H1 (cell line): ENCODE measurements at regions not wholly inside any gene's neighbourhood (a gene's known extent, or its start where the extent isn't known, plus 50 kb on each side); places are given as distances from the start of the nearest gene placed in this dataset.

Source experiments
- CTCF ChIA-PET: fragments of 300-600 bp; sonication (Branson Sonifier 250); formaldehyde crosslinking; loops from one replicate; lab custom pipeline; 2021; ENCODE audit not compliant: partially characterized antibody; lab: Charles Lee
- POLR2A ChIA-PET: fragments of 300-600 bp; sonication (Branson Sonifier 250); formaldehyde crosslinking; loops from one replicate; lab custom pipeline; 2021; ENCODE audit warnings: inconsistent platforms; ENCODE audit not compliant: partially characterized antibody; lab: Charles Lee
- DNase-seq, 2 experiments: peaks; one replicate each; pipeline versions ENCODE4 v3.0.0 to v3.0.0-alpha.2; 2010 to 2022; ENCODE audit warnings: low spot score in 2 of 2, low read depth in 1 of 2, mixed read lengths in 1 of 2
- FAIRE-seq: peaks from 2 replicates; lab custom pipeline; 2011; peaks lifted over from hg19 to GRCh38; lab: Jason Lieb, UNC
- H2AFZ ChIP-seq: 2 replicates; pipeline ENCODE4 v1.8.1; 2012; ENCODE audit warnings: low read length, inconsistent platforms
- H2AK5ac ChIP-seq: 2 replicates; pipeline ENCODE4 v1.6.1; 2013; ENCODE audit warnings: low read depth, low read length
- H2BK120ac ChIP-seq: replicated peaks from 2 replicates; pipeline ENCODE3; 2013; ENCODE audit warnings: low read depth, low read length, inconsistent platforms
- H2BK12ac ChIP-seq: 2 replicates; pipeline ENCODE4 v1.6.1; 2013; ENCODE audit warnings: low read depth, low read length
- H2BK15ac ChIP-seq: 2 replicates; pipeline ENCODE4 v1.6.1; 2013; ENCODE audit warnings: low read length
- H2BK20ac ChIP-seq: 2 replicates; pipeline ENCODE4 v1.6.1; 2013; ENCODE audit warnings: low read length
- H2BK5ac ChIP-seq: 2 replicates; pipeline ENCODE4 v1.6.1; 2013; ENCODE audit warnings: low read depth, low read length
- H3K14ac ChIP-seq: 2 replicates; pipeline ENCODE4 v1.6.1; 2013; ENCODE audit warnings: inconsistent platforms; ENCODE audit not compliant: insufficient read length
- H3K18ac ChIP-seq: 2 replicates; pipeline ENCODE4 v1.6.1; 2013; ENCODE audit warnings: low read length; ENCODE audit errors: extremely low read depth
- H3K23ac ChIP-seq: 2 replicates; pipeline ENCODE4 v1.6.1; 2013; ENCODE audit warnings: inconsistent platforms; ENCODE audit not compliant: insufficient read length
- H3K23me2 ChIP-seq: 2 replicates; pipeline ENCODE4 v1.6.1; 2013; ENCODE audit warnings: low read depth, low read length
- H3K27ac ChIP-seq: 2 replicates; pipeline ENCODE4 v1.6.1; 2011; ENCODE audit warnings: low read depth, low read length, inconsistent platforms
- H3K27me3 ChIP-seq, 4 experiments: replicated peaks in 1 of 4; 1 replicate in 1 of 4; 2 replicates in 3 of 4; pipeline versions ENCODE4 v1.6.1 to v1.8.1; 2011 to 2013; ENCODE audit warnings: low read length in 3 of 4, mild to moderate bottlenecking in 3 of 4, inconsistent platforms in 2 of 4, mixed read lengths in 2 of 4, moderate library complexity in 1 of 4; ENCODE audit not compliant: control insufficient read depth in 3 of 4, insufficient read depth in 3 of 4; ENCODE audit errors: extremely low read depth in 1 of 4
- H3K36me3 ChIP-seq, 4 experiments: 2 replicates each; pipeline versions ENCODE4 v1.6.1 to v1.8.1; 2011 to 2013; ENCODE audit warnings: mild to moderate bottlenecking in 4 of 4, low read length in 3 of 4, moderate library complexity in 2 of 4, control low read depth in 1 of 4, inconsistent platforms in 1 of 4; ENCODE audit not compliant: insufficient read depth in 4 of 4, control insufficient read depth in 2 of 4
- H3K4ac ChIP-seq: replicated peaks from 2 replicates; pipeline ENCODE3; 2013; ENCODE audit warnings: low read length, low read depth, mixed read lengths, inconsistent platforms; ENCODE audit not compliant: insufficient read length
- H3K4me1 ChIP-seq, 4 experiments: replicated peaks in 1 of 4; 1 replicate in 1 of 4; 2 replicates in 3 of 4; pipeline versions ENCODE4 v1.6.1 to v1.8.1; 2011 to 2013; ENCODE audit warnings: low read length in 3 of 4, inconsistent platforms in 2 of 4, mixed read lengths in 1 of 4; ENCODE audit not compliant: insufficient read depth in 4 of 4, control insufficient read depth in 3 of 4
- H3K4me2 ChIP-seq, 2 experiments: 2 replicates each; pipeline versions ENCODE4 v1.6.1 to v1.8.1; 2011 to 2013; ENCODE audit warnings: low read depth in 2 of 2, low read length in 2 of 2, control low read depth in 1 of 2, inconsistent platforms in 1 of 2, mild to moderate bottlenecking in 1 of 2; ENCODE audit not compliant: insufficient read depth in 1 of 2
- H3K4me3 ChIP-seq, 4 experiments: fragments of 200-600, 300-600 bp in 1 of 4; sonication (generic), shearing (Covaris generic), sonication (Bioruptor Twin) in 1 of 4; 2 replicates each; pipeline versions ENCODE4 v1.5.1 to v1.8.1; 2011 to 2016; ENCODE audit warnings: low read length in 4 of 4, low read depth in 3 of 4, control low read depth in 2 of 4, inconsistent platforms in 2 of 4, mild to moderate bottlenecking in 2 of 4, mixed read lengths in 1 of 4, moderate library complexity in 1 of 4; ENCODE audit not compliant: insufficient read depth in 2 of 4; ENCODE audit errors: extremely low read depth in 1 of 4
- H3K56ac ChIP-seq: replicated peaks from 2 replicates; pipeline ENCODE3; 2013; ENCODE audit warnings: low read depth, mild to moderate bottlenecking, mixed read lengths, low read length, inconsistent platforms; ENCODE audit not compliant: insufficient read length
- H3K79me1 ChIP-seq: 2 replicates; pipeline ENCODE4 v1.6.1; 2013; ENCODE audit warnings: low read depth, low read length, control low read depth
- H3K79me2 ChIP-seq, 2 experiments: 2 replicates each; pipeline versions ENCODE4 v1.6.1 to v1.8.1; 2012 to 2013; ENCODE audit warnings: low read length in 2 of 2, mild to moderate bottlenecking in 2 of 2, inconsistent platforms in 1 of 2; ENCODE audit not compliant: insufficient read depth in 2 of 2, control insufficient read depth in 1 of 2
- H3K9ac ChIP-seq, 4 experiments: replicated peaks in 1 of 4; 1 replicate in 1 of 4; 2 replicates in 3 of 4; pipeline versions ENCODE4 v1.6.1 to v1.8.1; 2011 to 2013; ENCODE audit warnings: low read depth in 3 of 4, low read length in 3 of 4, control low read depth in 2 of 4, mild to moderate bottlenecking in 2 of 4, moderate library complexity in 2 of 4, inconsistent platforms in 1 of 4; ENCODE audit errors: extremely low read depth in 1 of 4
- H3K9me3 ChIP-seq, 2 experiments: 2 replicates each; pipeline versions ENCODE4 v1.6.1 to v1.8.1; 2012 to 2013; ENCODE audit warnings: mild to moderate bottlenecking in 2 of 2, moderate library complexity in 2 of 2, control low read depth in 1 of 2, inconsistent platforms in 1 of 2, low read depth in 1 of 2, low read length in 1 of 2, mixed read lengths in 1 of 2; ENCODE audit not compliant: insufficient read depth in 2 of 2
- H4K20me1 ChIP-seq, 2 experiments: replicated peaks in 1 of 2; 2 replicates each; pipeline versions ENCODE3 to v1.8.1; 2011 to 2013; ENCODE audit warnings: inconsistent platforms in 2 of 2, low read length in 2 of 2, mild to moderate bottlenecking in 1 of 2; ENCODE audit not compliant: insufficient read depth in 2 of 2, control insufficient read depth in 1 of 2
- H4K5ac ChIP-seq: 2 replicates; pipeline ENCODE4 v1.6.1; 2013; ENCODE audit warnings: low read length, low read depth, mixed read lengths, inconsistent platforms; ENCODE audit not compliant: insufficient read length
- H4K8ac ChIP-seq: 2 replicates; pipeline ENCODE4 v1.8.0; 2013; ENCODE audit warnings: mild to moderate bottlenecking, moderate library complexity, low read length, inconsistent platforms; ENCODE audit not compliant: insufficient read depth; ENCODE audit errors: extremely low read depth
- H4K91ac ChIP-seq: replicated peaks from 2 replicates; pipeline ENCODE3; 2013; ENCODE audit warnings: low read length, mixed read lengths, inconsistent platforms; ENCODE audit not compliant: insufficient read length
- GABPA ChIP-seq: IDR thresholded peaks from 2 replicates; pipeline ENCODE4 v1.6.1; 2011; ENCODE audit warnings: mild to moderate bottlenecking, low read length, moderate library complexity, borderline replicate concordance; ENCODE audit not compliant: insufficient read depth
- POU5F1 ChIP-seq: IDR thresholded peaks from 2 replicates; pipeline ENCODE4 v1.6.1; 2011; ENCODE audit warnings: low read depth, mild to moderate bottlenecking, low read length, moderate library complexity
- SIN3A ChIP-seq, 2 experiments: IDR thresholded peaks in 1 of 2; conservative IDR thresholded peaks in 1 of 2; 2 replicates each; pipeline ENCODE4 v1.6.1; 2011 to 2012; ENCODE audit warnings: low read length in 2 of 2, improper control_type of control experiment in 1 of 2, low read depth in 1 of 2, mild to moderate bottlenecking in 1 of 2
- SP4 ChIP-seq: IDR thresholded peaks from 2 replicates; pipeline ENCODE4 v1.6.1; 2012; ENCODE audit warnings: low read length, inconsistent platforms
- WGBS, 2 experiments: shearing (Covaris generic) in 1 of 2; methylation state at CpG; one replicate each; pipeline versions ENCODE4 v1.1.6 to v1.1.7; 2013 to 2015; ENCODE audit warnings: low lambda C conversion rate in 2 of 2, mixed read lengths in 2 of 2, inconsistent platforms in 1 of 2, low coverage in 1 of 2, missing lambda C conversion rate in 1 of 2; ENCODE audit not compliant: insufficient replicate concordance in 2 of 2, insufficient coverage in 1 of 2, insufficient read length in 1 of 2; ENCODE audit errors: extremely low coverage in 1 of 2, missing lambda C conversion rate in 1 of 2; 5-methylcytosine and 5-hydroxymethylcytosine counted together
- TF ChIP-seq, protein P1 (sequence below), 3 experiments: IDR thresholded peaks; 1 replicate in 2 of 3; 2 replicates in 1 of 3; pipeline versions ENCODE4 v1.5.1 to v1.6.1; 2011; ENCODE audit warnings: low read length in 3 of 3, mild to moderate bottlenecking in 3 of 3, inconsistent platforms in 2 of 3, low read depth in 1 of 3, moderate library complexity in 1 of 3; ENCODE audit not compliant: insufficient read depth in 1 of 3; ENCODE audit errors: control extremely low read depth in 1 of 3

DNA sequence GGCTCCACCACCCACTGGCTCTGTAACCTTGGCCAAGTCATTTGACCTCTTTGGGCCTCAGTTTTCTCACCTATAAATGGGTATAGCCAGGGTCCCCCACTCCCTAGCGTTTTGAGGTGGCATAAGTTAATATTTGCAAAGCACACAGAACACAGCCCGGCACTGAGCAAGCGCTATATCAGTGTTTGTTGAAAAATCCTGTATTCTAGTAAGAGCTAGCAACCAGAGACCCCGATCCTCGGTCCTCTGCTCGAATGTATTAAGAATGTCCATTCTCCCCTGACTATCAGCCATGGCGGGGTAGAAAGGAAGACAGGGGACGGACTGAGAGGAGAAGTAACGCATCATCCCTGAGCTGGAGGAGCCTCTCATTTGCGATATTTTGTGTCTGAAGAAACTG lies 131.2 kb downstream of the IRF8 start:
- Histone ChIP-seq H3K9me3 (no peaks in the 10 kb centered on the region), H2BK15ac (no peak overlapping the region), H3K4me2 (no peak overlapping the region), H4K8ac (no peak overlapping the region), H2BK5ac (no peak overlapping the region), H3K79me1 (no peaks in the 10 kb centered on the region), H4K5ac (no peak overlapping the region), H2BK12ac (no peak overlapping the region), H2BK20ac (no peak overlapping the region), H2AFZ (no peak overlapping the region), H2BK120ac (no peak overlapping the region), H4K91ac (no peak overlapping the region), H3K23ac (no peak overlapping the region), H3K56ac (no peak overlapping the region), H3K4me1 (peaks cover 0 to 19% (median 10%) of the 10 kb centered on the region in 4 experiments; a peak in 6 of 7 replicates), H3K4ac (no peak overlapping the region), H3K4me3 (no peak overlapping the region), H3K27ac (no peak overlapping the region), H3K14ac (no peak overlapping the region), H3K9ac (no peak overlapping the region), H4K20me1 (no peaks in the 10 kb centered on the region), H3K36me3 (no peaks in the 10 kb centered on the region), H3K79me2 (no peaks in the 10 kb centered on the region), H2AK5ac (no peak overlapping the region), H3K18ac (no peak overlapping the region), H3K23me2 (no peaks in the 10 kb centered on the region), H3K27me3 (peaks cover 0 to 3% (median 0%) of the 10 kb centered on the region in 4 experiments; a peak in 2 of 7 replicates)
- FAIRE-seq (no peak), DNase-seq (no peak)
- TF ChIP-seq SP4 (no peak), SIN3A (conservative IDR thresholded peaks at IDR 0.05 in 1 of 2, IDR thresholded peaks at IDR 0.05 in 1 of 2; ENCODE audit: low read depth in 1 of 2, low read length in 2 of 2) (no peak), GABPA (no peak), POU5F1 (no peak)
- TF ChIP-seq, protein P1, sequence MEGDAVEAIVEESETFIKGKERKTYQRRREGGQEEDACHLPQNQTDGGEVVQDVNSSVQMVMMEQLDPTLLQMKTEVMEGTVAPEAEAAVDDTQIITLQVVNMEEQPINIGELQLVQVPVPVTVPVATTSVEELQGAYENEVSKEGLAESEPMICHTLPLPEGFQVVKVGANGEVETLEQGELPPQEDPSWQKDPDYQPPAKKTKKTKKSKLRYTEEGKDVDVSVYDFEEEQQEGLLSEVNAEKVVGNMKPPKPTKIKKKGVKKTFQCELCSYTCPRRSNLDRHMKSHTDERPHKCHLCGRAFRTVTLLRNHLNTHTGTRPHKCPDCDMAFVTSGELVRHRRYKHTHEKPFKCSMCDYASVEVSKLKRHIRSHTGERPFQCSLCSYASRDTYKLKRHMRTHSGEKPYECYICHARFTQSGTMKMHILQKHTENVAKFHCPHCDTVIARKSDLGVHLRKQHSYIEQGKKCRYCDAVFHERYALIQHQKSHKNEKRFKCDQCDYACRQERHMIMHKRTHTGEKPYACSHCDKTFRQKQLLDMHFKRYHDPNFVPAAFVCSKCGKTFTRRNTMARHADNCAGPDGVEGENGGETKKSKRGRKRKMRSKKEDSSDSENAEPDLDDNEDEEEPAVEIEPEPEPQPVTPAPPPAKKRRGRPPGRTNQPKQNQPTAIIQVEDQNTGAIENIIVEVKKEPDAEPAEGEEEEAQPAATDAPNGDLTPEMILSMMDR (IDR thresholded peaks at IDR 0.05; ENCODE audit: control extremely low read depth in 1 of 3, insufficient read depth in 1 of 3, low read depth in 1 of 3, low read length in 3 of 3): no peak
- 93% methylated on average over 10 of the region's 10 CpGs; no CpG with 5 or more reads in 1 of the 2 experiments for WGBS, 2 experiments
- CTCF ChIA-PET: interaction anchor here (0.9 to 3.4 kb wide), 8 partner anchors 10 to 491 kb away, joined by 4 to 24 read pairs (median 6); no protein-coding TSS in a partner anchor
- POLR2A ChIA-PET: no interaction called here
